HTR-8/SVneo (cell line): ENCODE measurements at regions not wholly inside any gene's neighbourhood (a gene's known extent, or its start where the extent isn't known, plus 50 kb on each side); places are given as distances from the start of the nearest gene placed in this dataset.
A peak's percentile ranks its signal among the peaks of the same experiment; 100 is the strongest.

ENCODE experiments used
- DNase-seq: peaks from one replicate; pipeline ENCODE4 v3.0.0; 2011; ENCODE audit warnings: low spot score, mixed read lengths; ENCODE audit not compliant: insufficient read length
- FAIRE-seq: peaks from 2 replicates; lab custom pipeline; 2011; peaks lifted over from hg19 to GRCh38; lab: Jason Lieb, UNC

DNA sequence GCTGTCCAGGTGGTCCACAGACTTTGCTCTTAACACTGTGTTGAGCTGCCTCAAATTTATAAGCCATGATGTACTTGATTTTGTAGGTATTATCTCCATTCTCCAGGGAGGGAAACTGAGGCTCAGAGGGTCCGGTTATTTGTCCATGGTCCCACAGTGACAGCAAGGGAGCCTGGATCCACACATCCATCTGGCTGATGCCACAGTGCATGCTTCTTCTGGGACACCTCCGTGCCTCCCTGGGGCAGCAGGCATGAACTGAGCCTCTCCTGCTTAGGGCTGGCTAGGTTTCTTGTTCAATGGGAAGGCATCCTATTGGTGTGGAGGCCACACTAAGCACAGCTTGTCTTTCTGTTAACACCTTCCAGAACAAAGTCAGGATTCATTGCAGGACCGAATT lies 317.3 kb downstream of the AJAP1 start:
- FAIRE-seq = no peak
- DNase-seq = no peak

GRCh38 chr1:4970532-4970931 lies 316.1 kb downstream of the AJAP1 start:
- FAIRE-seq (no peak), DNase-seq (no peak)

- no peak for FAIRE-seq
Measured at GRCh38 chr1:4969556-4970129, 315.2 kb downstream of the AJAP1 start.

GRCh38 chr1:4965346-4966075 lies 311.1 kb downstream of the AJAP1 start:
- no peak for DNase-seq
- no peak for FAIRE-seq

More at GRCh38 chr1:4969556-4970129, 315.2 kb downstream of the AJAP1 start:
- DNase-seq = no peak

DNA sequence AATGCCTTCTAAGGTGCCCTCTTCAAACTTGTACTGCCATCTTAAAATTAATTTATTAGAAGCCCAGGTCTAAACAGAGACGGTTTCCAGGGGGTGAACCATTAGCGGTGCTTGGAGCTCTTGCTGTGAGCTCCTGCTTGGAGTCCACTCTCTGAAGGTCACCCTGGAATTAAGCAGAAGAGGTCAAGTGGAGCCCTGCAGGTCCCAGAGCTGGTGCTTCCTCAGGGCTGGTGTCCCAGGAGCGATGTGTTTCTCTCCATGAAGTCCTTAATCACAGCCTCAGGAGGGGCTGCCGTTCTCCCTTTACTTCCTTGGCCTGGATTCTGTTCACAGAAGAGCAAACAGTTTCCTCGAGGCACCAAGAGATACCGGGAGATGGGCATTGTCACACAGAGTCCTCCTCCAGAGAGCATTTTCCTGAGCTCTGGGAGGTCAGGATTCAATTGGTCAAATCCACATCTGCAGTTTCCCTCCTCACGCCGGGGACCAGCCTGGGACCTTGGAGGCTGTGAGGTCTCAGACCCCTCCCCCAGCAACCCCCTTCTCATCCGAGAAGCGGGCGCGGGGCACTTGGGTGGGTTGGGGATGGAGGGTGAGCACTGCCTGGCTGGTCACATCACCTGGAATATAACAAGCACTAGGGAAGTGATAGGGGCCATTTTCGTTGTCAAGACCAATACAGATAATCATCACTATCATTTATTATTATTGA lies 310.4 kb downstream of the AJAP1 start:
- FAIRE-seq = no peak

GRCh38 chr1:4963251-4963650 lies 308.8 kb downstream of the AJAP1 start:
- DNase-seq = peak; percentile 9

More for the DNA sequence above, 310.4 kb downstream of the AJAP1 start:
- no peak for DNase-seq

GRCh38 chr1:4962836-4963235 lies 308.4 kb downstream of the AJAP1 start:
- DNase-seq (no peak), FAIRE-seq (no peak)

More at GRCh38 chr1:4963251-4963650, 308.8 kb downstream of the AJAP1 start:
- FAIRE-seq = no peak

DNA sequence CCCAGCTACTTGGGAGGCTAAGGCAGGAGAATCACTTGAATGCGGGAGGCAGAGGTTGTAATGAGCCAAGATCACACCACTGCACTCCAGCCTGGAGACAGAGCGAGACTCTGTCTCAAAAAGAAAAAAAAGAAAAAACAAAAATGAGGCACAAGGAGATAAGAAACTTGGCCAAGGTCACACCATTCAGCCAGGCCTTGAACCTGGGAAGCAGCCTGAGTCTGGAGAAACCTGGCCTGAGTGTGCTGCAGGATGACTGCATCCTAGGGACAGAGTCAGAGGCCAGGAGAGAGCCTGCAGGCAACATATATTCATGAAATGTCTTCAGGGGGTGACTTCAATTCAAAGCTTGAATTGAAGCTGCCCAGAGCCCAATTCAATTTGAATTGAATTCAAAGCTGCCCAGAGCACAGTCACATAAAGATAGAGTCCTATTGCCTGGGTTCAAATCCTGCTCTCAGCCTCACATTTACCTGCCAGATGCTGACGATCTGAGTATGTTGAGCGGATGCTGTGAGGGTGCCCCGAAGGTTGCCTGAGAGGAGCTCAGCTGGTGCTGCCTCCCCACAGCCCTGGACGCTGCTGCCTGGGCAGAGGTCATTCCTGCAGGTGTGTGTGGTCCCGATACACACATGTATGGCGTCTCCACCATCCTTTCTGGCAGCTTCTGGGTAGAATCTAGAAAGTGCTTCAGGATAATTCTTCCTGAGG lies 307.7 kb downstream of the AJAP1 start:
- no peak for DNase-seq
- no peak for FAIRE-seq

DNA sequence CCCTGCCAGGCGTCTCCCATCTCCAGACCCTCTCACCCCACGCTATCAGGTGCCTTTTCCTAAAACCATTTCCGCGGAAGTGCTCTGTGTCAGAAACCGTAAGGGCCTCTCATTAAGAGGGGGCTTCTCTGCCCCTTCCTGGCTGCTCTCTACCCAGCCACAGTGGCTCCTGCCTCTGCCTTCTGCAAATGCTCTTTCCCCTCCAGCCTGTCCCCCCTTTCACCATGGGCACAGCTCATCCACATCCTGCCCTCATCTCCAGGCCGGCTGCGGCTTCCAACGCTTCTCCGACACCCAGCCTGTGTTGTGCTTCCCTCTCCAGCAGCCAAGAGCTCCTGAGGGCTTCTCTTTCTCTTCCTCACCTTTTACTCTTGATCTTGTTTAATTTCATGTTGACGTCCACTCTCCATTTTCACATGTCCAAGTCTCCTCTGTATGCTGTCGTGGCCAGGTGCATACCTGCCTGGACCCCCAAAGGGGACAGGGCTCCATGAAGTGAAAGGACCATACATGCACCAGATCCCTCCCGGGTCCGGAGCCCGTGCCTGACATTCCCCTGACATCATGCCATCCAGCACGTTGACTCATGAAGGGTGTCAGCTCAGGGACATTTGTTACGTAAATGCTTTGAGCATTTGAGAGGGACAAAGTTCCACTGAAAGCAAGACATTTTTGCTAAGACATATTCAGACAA lies 306.5 kb downstream of the AJAP1 start:
- DNase-seq (no peak), FAIRE-seq (no peak)

GRCh38 chr1:4960336-4960735 lies 305.9 kb downstream of the AJAP1 start:
- DNase-seq (no peak), FAIRE-seq (no peak)

DNA sequence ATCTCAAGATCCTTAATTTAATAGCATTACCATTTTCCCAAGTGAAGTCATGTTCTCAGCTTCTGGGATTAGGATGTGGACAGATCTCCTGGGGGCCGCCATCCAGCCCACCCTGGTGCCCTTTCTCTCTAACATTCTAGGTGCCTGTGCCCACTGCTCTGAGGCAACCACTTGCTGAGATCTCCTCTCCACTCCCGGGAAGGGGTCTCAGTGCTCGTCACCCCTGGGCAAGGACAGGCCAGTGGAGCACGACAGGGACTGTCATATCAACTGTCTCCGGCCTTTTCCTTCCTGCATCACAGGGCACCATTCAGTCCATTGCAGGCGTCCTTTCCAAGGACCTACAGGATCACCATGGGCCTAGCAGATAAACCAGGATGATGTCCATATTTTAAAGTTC lies 304.8 kb downstream of the AJAP1 start:
- FAIRE-seq = no peak
- no peak for DNase-seq

DNA sequence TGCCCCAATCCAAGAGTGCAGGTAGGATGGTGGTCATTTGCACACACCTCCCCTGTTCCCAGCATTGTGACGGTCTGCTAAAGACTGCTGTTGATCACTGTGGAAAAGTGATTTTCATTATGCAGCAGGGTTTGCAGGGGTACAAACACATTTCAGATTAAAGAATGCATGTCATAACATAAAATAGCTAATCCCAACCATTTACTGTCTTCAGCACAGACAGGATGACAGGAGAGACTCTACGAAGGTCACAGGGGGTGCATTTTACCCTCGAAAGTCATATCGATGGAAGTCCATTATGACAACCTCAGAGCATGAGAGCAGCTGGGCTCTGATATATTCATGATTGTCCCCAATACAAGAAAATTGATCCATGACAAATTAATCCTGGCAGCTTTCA lies 302.6 kb downstream of the AJAP1 start:
- DNase-seq (no peak), FAIRE-seq (no peak)

DNA sequence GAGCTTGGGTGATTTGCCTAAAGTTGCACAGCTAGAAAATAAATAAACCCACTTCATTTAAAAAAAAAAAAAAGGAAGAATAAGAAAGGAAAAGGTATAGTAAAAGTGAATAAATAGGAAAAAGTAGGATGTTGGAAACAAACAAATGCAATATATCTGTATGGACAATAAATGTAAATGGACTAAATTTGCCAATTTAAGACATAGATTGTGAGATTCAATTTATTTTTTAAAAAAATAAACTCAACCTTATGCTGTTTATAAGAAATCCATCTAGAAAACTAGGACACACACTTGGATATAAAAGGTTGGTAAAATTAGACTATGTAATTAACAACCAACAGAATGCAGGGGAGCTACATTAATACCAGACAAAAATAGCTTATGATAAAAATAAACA lies 300.0 kb downstream of the AJAP1 start:
- DNase-seq = no peak
- FAIRE-seq = no peak

- no peak for DNase-seq
- no peak for FAIRE-seq
Measured at GRCh38 chr1:4951601-4952000, 297.2 kb downstream of the AJAP1 start.

GRCh38 chr1:4946343-4946742 lies 291.9 kb downstream of the AJAP1 start:
- no peak for FAIRE-seq
- no peak for DNase-seq

- FAIRE-seq = no peak
- no peak for DNase-seq
Measured at GRCh38 chr1:4944911-4945310, 290.5 kb downstream of the AJAP1 start.

DNA sequence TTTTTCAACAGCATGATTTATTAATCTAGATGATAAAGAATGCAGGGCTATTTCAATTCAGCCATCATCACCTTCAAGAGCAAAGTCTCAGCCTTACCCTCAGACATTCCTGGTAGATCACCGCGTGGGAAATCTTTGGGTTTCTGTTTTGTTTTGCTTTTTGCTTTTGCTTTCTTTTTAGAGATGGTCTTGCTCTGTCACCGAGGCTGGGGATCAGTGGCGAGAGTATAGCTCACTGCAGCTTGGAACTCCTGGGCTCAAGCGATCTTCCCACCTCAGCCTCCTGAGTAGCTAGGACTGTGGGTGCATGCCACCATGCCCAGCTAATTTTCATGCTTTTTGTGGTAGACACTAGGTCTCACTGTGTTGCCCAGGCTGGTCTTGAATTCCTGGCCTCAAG lies 289.7 kb downstream of the AJAP1 start:
- DNase-seq (no peak), FAIRE-seq (no peak)

GRCh38 chr1:4939266-4939665 lies 284.9 kb downstream of the AJAP1 start:
- FAIRE-seq = peak; percentile 98

DNA sequence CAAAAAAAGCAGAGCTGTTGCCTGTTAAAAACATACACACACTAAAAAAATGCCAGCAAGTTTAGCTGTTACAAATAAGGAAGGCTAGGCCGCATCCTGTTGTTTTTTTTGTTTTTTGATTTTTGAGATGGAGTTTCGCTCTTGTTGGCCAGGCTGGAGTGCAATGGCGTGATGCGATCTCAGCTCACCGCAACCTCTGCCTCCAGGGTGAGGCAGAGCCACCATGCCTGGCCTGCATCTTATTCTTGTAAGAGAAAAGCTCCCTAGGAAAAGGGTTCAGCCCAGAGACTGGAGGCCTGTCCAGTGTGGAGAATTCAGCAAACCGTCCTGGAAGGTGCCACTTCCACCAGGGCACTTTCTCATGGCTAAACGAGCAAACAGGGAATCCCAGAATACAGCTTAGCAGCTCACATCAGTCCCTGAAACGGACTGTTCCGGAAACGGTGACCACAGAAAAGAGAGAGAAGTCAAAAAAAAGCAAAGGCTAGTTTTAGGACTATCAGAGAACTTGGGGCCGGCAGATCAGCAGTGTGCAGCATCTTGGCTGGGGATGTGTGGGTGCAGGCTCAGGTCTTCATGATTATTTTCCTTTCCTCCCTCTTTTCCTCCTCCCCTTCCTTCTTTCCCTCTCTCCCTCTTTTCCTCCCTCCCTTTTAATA lies 283.6 kb downstream of the AJAP1 start:
- FAIRE-seq (no peak), DNase-seq (no peak)

More at GRCh38 chr1:4939266-4939665, 284.9 kb downstream of the AJAP1 start:
- no peak for DNase-seq

- FAIRE-seq (no peak), DNase-seq (no peak)
Measured at GRCh38 chr1:4935807-4936206, 281.4 kb downstream of the AJAP1 start.
